Hepatic stellate cell (primary cell): ENCODE measurements at regions not wholly inside any gene's neighbourhood (a gene's known extent, or its start where the extent isn't known, plus 50 kb on each side); places are given as distances from the start of the nearest gene placed in this dataset.

Experiments used
- DNase-seq: peaks from one replicate; pipeline ENCODE4 v3.0.0; 2011; ENCODE audit warnings: low spot score

GRCh38 chrX:23540532-23540931 is 126.8 kb upstream of the PRDX4 start:
- DNase-seq: no peak

GRCh38 chrX:23548164-23548563 is 119.1 kb upstream of the PRDX4 start:
- no peak for DNase-seq

GRCh38 chrX:23552303-23552702 is 115.0 kb upstream of the PRDX4 start:
- no peak for DNase-seq

GRCh38 chrX:23554304-23554703 is 113.0 kb upstream of the PRDX4 start:
- no peak for DNase-seq

GRCh38 chrX:23557070-23557469 is 110.2 kb upstream of the PRDX4 start:
- DNase-seq: no peak

- no peak for DNase-seq
Measured at GRCh38 chrX:23559975-23560374, 107.3 kb upstream of the PRDX4 start.

- DNase-seq: no peak
Measured at GRCh38 chrX:23570674-23571343, 96.5 kb upstream of the PRDX4 start.

- no peak for DNase-seq
Measured at GRCh38 chrX:23575281-23575680, 92.0 kb upstream of the PRDX4 start.

GRCh38 chrX:23578079-23578478 is 89.2 kb upstream of the PRDX4 start:
- DNase-seq: no peak

GRCh38 chrX:23589496-23589895 is 77.8 kb upstream of the PRDX4 start:
- no peak for DNase-seq

- no peak for DNase-seq
Measured at GRCh38 chrX:23592741-23593140, 74.6 kb upstream of the PRDX4 start.

- no peak for DNase-seq
Measured at GRCh38 chrX:23598575-23598974, 68.7 kb upstream of the PRDX4 start.

- DNase-seq: no peak
Measured at GRCh38 chrX:23603501-23603900, 63.8 kb upstream of the PRDX4 start.

- no peak for DNase-seq
Measured at GRCh38 chrX:23610495-23610894, 56.8 kb upstream of the PRDX4 start.

GRCh38 chrX:23612846-23613245 is 54.4 kb upstream of the PRDX4 start:
- no peak for DNase-seq

GRCh38 chrX:23616361-23616760 is 50.9 kb upstream of the PRDX4 start:
- peak; percentile 24 for DNase-seq
